IPS-18c (cell line): ENCODE measurements at regions not wholly inside any gene's neighbourhood (a gene's known extent, or its start where the extent isn't known, plus 50 kb on each side); places are given as distances from the start of the nearest gene placed in this dataset.
"Not testable (repeated sequence)": the region's sequence is repeated elsewhere in the genome, so short reads cannot be mapped to it uniquely, and the experiment has no call there.

Source experiments
- H3K4me3 ChIP-seq: 2 replicates; pipeline ENCODE4 v1.7.0; 2013; ENCODE audit warnings: low read depth, mild to moderate bottlenecking, low read length, moderate library complexity; ENCODE audit not compliant: insufficient read depth
- H3K9me3 ChIP-seq: one replicate; pipeline ENCODE4 v1.6.1; 2013; ENCODE audit warnings: mild to moderate bottlenecking, low read length, moderate library complexity; ENCODE audit not compliant: control insufficient read depth, insufficient read depth

- H3K4me3 ChIP-seq = no peak overlapping the region
- peaks cover 2% of the 10 kb centered on the region for H3K9me3 ChIP-seq
Measured at GRCh38 chr5:99083197-99083596, 154.4 kb upstream of the CHD1 start.

GRCh38 chr5:99081711-99082110, 152.9 kb upstream of the CHD1 start:
- Histone ChIP-seq H3K4me3 (no peak overlapping the region), H3K9me3 (peaks cover 2% of the 10 kb centered on the region)

- Histone ChIP-seq H3K9me3 (peaks cover 2% of the 10 kb centered on the region), H3K4me3 (no peak overlapping the region)
Measured at GRCh38 chr5:99076723-99077640, 148.2 kb upstream of the CHD1 start.

GRCh38 chr5:99072846-99073245, 144.0 kb upstream of the CHD1 start:
- Histone ChIP-seq H3K9me3 (no peaks in the 10 kb centered on the region), H3K4me3 (no peak overlapping the region)

- Histone ChIP-seq H3K4me3 (no peak overlapping the region), H3K9me3 (no peaks in the 10 kb centered on the region)
Measured at GRCh38 chr5:99070822-99071221, 142.0 kb upstream of the CHD1 start.

GRCh38 chr5:99070362-99070761, 141.6 kb upstream of the CHD1 start:
- H3K9me3 ChIP-seq = no peaks in the 10 kb centered on the region
- no peak overlapping the region for H3K4me3 ChIP-seq

GRCh38 chr5:99068944-99069650, 140.3 kb upstream of the CHD1 start:
- Histone ChIP-seq H3K4me3 (no peak overlapping the region), H3K9me3 (no peaks in the 10 kb centered on the region)

- no peaks in the 10 kb centered on the region for H3K9me3 ChIP-seq
- H3K4me3 ChIP-seq = no peak overlapping the region
Measured at GRCh38 chr5:99063737-99064136, 134.9 kb upstream of the CHD1 start.

- Histone ChIP-seq H3K4me3 (no peak overlapping the region), H3K9me3 (no peaks in the 10 kb centered on the region)
Measured at GRCh38 chr5:99061711-99062110, 132.9 kb upstream of the CHD1 start.

GRCh38 chr5:99061299-99061698, 132.5 kb upstream of the CHD1 start:
- Histone ChIP-seq H3K4me3 (no peak overlapping the region), H3K9me3 (no peaks in the 10 kb centered on the region)

- Histone ChIP-seq H3K4me3 (no peak overlapping the region), H3K9me3 (no peaks in the 10 kb centered on the region)
Measured at GRCh38 chr5:99060306-99061261, 131.8 kb upstream of the CHD1 start.

GRCh38 chr5:99059685-99060084, 130.9 kb upstream of the CHD1 start:
- no peak overlapping the region for H3K4me3 ChIP-seq
- no peaks in the 10 kb centered on the region for H3K9me3 ChIP-seq

- H3K4me3 ChIP-seq = no peak overlapping the region
- H3K9me3 ChIP-seq = no peaks in the 10 kb centered on the region
Measured at GRCh38 chr5:99058466-99058865, 129.7 kb upstream of the CHD1 start.

GRCh38 chr5:99054972-99055371, 126.2 kb upstream of the CHD1 start:
- Histone ChIP-seq H3K4me3 (no peak overlapping the region), H3K9me3 (no peaks in the 10 kb centered on the region)

GRCh38 chr5:99045871-99046270, 117.1 kb upstream of the CHD1 start:
- no peak overlapping the region for H3K4me3 ChIP-seq

GRCh38 chr5:99043257-99043656, 114.5 kb upstream of the CHD1 start:
- H3K4me3 ChIP-seq, H3K9me3 ChIP-seq: not testable (repeated sequence)

More at GRCh38 chr5:99045871-99046270, 117.1 kb upstream of the CHD1 start:
- H3K9me3 ChIP-seq = no peaks in the 10 kb centered on the region

GRCh38 chr5:99037668-99038067, 108.9 kb upstream of the CHD1 start:
- H3K4me3 ChIP-seq = no peak overlapping the region
- no peaks in the 10 kb centered on the region for H3K9me3 ChIP-seq
